RWPE2 (cell line): ENCODE measurements at regions not wholly inside any gene's neighbourhood (a gene's known extent, or its start where the extent isn't known, plus 50 kb on each side); places are given as distances from the start of the nearest gene placed in this dataset.

Experiments used
- ATAC-seq: fragments of 200-7000 bp; cut with Tn5 transposase; 3 replicates; pipeline ENCODE4 v1.9.1; 2021; ENCODE audit warnings: low read depth
- DNase-seq: peaks from one replicate; pipeline ENCODE4 v3.0.0-alpha.2; 2020; ENCODE audit warnings: low spot score
- H3K27ac ChIP-seq: fragments of 450-650 bp; 2 replicates; pipeline ENCODE4 v1.5.1; 2017; ENCODE audit warnings: mild to moderate bottlenecking; ENCODE audit not compliant: poor library complexity, severe bottlenecking
- H3K27me3 ChIP-seq: fragments of 250-450 bp; sonication (Bioruptor Pico); 2 replicates; pipeline ENCODE4 v1.5.1; 2021; ENCODE audit warnings: mild to moderate bottlenecking, moderate library complexity; ENCODE audit not compliant: insufficient read depth, poor library complexity, severe bottlenecking
- H3K36me3 ChIP-seq: fragments of 250-450 bp; sonication (Bioruptor Pico); 2 replicates; pipeline ENCODE4 v1.5.1; 2020; ENCODE audit warnings: low read depth, mild to moderate bottlenecking, moderate library complexity
- H3K4me1 ChIP-seq: fragments of 250-450 bp; sonication (Bioruptor Pico); 2 replicates; pipeline ENCODE4 v1.5.1; 2021; ENCODE audit warnings: mild to moderate bottlenecking, moderate library complexity; ENCODE audit not compliant: insufficient read depth, poor library complexity, severe bottlenecking
- H3K4me3 ChIP-seq: fragments of 250-450 bp; sonication (Bioruptor Pico); 2 replicates; pipeline ENCODE4 v1.5.1; 2021; ENCODE audit warnings: mild to moderate bottlenecking, moderate library complexity; ENCODE audit not compliant: severe bottlenecking
- H3K9me3 ChIP-seq: fragments of 250-450 bp; sonication (Bioruptor Pico); 2 replicates; pipeline ENCODE4 v1.5.1; 2021; ENCODE audit warnings: mild to moderate bottlenecking, moderate library complexity; ENCODE audit not compliant: severe bottlenecking
- CTCF ChIP-seq: fragments of 450-650 bp; IDR thresholded peaks from one replicate; pipeline ENCODE4 v1.5.1; 2017; ENCODE audit warnings: mild to moderate bottlenecking, moderate library complexity; ENCODE audit not compliant: poor library complexity, severe bottlenecking

GRCh38 chr13:37302686-37303085 is 197.2 kb upstream of the CSNK1A1L start:
- no peak for ATAC-seq

GRCh38 chr13:37295573-37295972 is 190.1 kb upstream of the CSNK1A1L start:
- DNase-seq: no peak

More at GRCh38 chr13:37302686-37303085, 197.2 kb upstream of the CSNK1A1L start:
- Histone ChIP-seq H3K27me3 (no peaks in the 10 kb centered on the region), H3K4me3 (no peak overlapping the region), H3K9me3 (no peaks in the 10 kb centered on the region), H3K27ac (no peak overlapping the region), H3K36me3 (no peaks in the 10 kb centered on the region), H3K4me1 (peaks cover 11% of the 10 kb centered on the region)
- no peak for DNase-seq
- TF ChIP-seq CTCF: no peak

GRCh38 chr13:37295071-37295470 is 189.6 kb upstream of the CSNK1A1L start:
- H3K36me3 ChIP-seq: no peaks in the 10 kb centered on the region
- DNase-seq (no peak), ATAC-seq (no peak)
- no peak overlapping the region for H3K27ac ChIP-seq
- H3K27me3 ChIP-seq: no peaks in the 10 kb centered on the region
- no peaks in the 10 kb centered on the region for H3K4me1 ChIP-seq
- H3K4me3 ChIP-seq: no peak overlapping the region
- H3K9me3 ChIP-seq: no peaks in the 10 kb centered on the region
- TF ChIP-seq CTCF: no peak

More at GRCh38 chr13:37295573-37295972, 190.1 kb upstream of the CSNK1A1L start:
- no peak for TF ChIP-seq CTCF
- Histone ChIP-seq H3K27ac (no peak overlapping the region), H3K4me1 (no peaks in the 10 kb centered on the region), H3K27me3 (no peaks in the 10 kb centered on the region), H3K36me3 (no peaks in the 10 kb centered on the region), H3K4me3 (no peak overlapping the region), H3K9me3 (no peaks in the 10 kb centered on the region)
- ATAC-seq: no peak

- no peak for ATAC-seq
- Histone ChIP-seq H3K27ac (no peak overlapping the region), H3K27me3 (no peaks in the 10 kb centered on the region), H3K36me3 (no peaks in the 10 kb centered on the region), H3K4me1 (no peaks in the 10 kb centered on the region), H3K4me3 (no peak overlapping the region), H3K9me3 (no peaks in the 10 kb centered on the region)
- DNase-seq: no peak
- TF ChIP-seq CTCF: no peak
These were observed 189.0 kb upstream of the CSNK1A1L start for GRCh38 chr13:37294472-37294871.

- Histone ChIP-seq H3K4me3 (no peak overlapping the region), H3K27ac (no peak overlapping the region), H3K36me3 (no peaks in the 10 kb centered on the region), H3K4me1 (no peaks in the 10 kb centered on the region), H3K9me3 (no peaks in the 10 kb centered on the region), H3K27me3 (no peaks in the 10 kb centered on the region)
- no peak for DNase-seq
- no peak for ATAC-seq
- no peak for TF ChIP-seq CTCF
These were observed 187.8 kb upstream of the CSNK1A1L start for GRCh38 chr13:37293295-37293694.
